Ecto neural progenitor cell (in vitro differentiated cells): ENCODE measurements at regions not wholly inside any gene's neighbourhood (a gene's known extent, or its start where the extent isn't known, plus 50 kb on each side); places are given as distances from the start of the nearest gene placed in this dataset.
A peak's percentile ranks its signal among the peaks of the same experiment; 100 is the strongest.
"Not testable (repeated sequence)": the region's sequence is repeated elsewhere in the genome, so short reads cannot be mapped to it uniquely, and the experiment has no call there.

Experiments
- DNase-seq: peaks from one replicate; pipeline ENCODE4 v3.0.0-alpha.2; 2018; ENCODE audit warnings: low spot score

- DNase-seq, result no peak
These were observed 717.8 kb upstream of the HS3ST5 start for GRCh38 chr6:115060581-115060980.

DNA sequence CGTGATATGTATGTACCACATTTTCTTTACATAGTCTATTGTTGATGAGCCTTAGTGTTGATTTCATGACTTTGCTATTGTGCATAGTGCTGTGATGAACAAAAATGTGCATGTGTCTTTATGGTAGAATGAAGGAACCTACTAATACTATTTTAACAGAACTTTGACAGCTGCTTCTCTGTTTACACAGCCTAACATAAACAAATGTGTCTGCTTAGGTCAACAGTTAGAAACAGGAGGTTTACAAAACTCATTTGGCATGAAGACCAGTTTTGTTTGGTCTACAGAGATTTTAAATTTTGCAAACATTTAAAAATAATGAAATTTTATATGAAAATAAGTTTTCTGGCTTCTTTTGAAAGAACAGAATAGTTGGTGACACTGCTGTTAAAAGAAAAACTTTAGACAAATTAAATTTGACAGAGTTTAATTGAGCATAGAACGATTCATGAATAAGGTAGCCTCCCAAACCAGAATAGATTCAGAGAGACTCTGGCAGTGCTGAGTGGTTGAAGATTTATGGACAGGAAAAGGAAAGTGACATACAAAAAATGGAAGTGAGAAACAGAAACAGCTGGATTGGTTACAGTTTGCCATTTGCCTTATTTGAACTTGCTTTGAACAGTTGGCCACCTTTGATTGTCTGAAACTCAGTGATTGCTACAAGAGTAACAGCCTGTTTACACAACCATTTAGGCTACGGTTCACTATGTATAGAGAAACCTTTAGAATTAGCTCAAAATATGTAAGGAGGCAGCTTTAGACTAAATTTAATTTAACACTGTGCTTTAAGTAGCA is 715.8 kb upstream of the HS3ST5 start:
- DNase-seq, result no peak

DNA sequence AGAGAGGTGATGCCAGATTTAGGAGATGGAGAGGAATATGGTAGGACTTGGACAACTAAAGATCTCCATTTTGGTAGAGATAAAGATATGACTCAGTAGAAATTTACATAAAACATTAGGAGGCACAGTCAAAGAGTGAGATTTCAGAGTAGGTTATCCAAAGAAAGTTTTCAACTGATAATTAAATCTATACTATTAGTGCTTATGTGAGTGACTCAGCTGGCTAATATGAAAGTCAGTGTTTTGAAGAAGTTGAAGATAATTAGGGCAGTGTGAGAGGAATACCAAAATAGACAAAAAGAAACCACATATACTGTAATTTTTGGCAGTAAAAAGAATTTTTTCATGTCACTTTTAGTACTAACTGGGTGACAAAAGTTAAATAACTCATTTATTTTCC is 712.8 kb upstream of the HS3ST5 start:
- DNase-seq, result no peak

DNA sequence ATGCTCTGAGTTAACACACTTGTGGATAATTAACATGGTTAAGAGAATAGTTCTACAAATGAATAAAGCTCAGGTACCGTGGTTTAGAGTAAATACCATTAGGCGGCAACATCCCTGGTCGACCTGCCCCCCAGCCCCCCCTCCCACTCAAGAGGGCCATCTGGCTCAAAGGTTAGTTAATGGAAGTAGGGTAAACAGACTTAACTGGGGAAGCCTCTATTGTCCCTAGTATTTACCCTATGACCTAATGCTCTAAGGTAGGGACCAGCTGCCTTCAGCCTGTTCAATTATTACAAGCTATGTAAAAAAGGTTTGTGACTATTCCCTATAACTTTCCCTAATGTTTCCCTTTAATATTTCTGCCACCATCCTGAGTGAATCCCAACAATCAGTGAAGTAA is 711.4 kb upstream of the HS3ST5 start:
- DNase-seq, result not testable (repeated sequence)

DNA sequence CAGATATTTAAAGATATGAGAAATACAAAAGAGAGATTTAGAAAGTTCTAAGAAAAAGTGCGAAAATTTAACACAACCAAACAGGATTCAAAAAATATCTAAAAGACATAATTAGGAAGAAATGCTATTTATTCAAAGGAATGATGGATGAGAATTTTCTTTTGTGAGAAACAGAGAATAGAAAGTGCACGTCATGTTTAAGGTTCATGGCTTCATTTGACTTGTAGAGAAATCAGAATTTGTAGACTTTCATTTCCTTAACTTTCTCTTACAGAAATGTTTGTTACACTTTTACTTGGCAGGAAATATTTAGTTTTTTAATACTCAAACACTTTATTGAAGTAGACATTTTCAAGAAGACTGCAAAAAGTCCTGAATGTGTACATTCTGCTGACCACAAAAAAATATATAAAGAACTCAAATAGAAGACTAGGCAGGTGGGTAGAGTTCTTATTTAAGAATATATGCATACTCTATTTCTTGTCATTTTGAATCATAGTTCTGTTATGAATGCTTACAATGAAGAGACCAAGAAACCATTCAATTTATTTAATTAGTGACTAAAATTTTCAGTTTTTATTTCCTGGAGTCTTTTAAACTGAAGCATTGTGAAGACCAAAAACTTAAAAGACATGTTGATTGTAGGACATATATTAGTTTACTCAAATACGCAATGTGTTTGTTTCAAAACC is 710.5 kb upstream of the HS3ST5 start:
- DNase-seq, result no peak

GRCh38 chr6:115016593-115016992 is 673.8 kb upstream of the HS3ST5 start:
- no peak for DNase-seq

DNA sequence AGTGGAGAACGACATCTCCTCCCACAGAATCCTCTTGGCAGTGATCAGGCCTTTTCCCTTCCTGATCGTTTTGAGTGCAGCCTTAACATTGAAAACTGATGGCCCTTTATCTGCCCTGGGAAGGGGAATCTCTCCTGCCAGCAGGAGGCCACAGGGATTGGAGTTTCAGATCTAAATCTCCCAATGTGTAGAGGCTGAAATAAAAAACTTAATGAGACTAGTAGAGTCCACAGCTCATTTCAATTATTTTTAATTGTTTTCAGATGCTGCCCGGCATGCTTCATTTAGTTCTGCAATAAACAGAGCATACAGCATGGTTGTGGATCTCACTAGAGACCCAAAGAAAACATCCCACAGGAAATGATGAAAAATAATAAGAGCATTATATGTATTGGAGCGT is 662.2 kb upstream of the HS3ST5 start:
- DNase-seq, result no peak

GRCh38 chr6:115004204-115004603 is 661.4 kb upstream of the HS3ST5 start:
- DNase-seq, result no peak

DNA sequence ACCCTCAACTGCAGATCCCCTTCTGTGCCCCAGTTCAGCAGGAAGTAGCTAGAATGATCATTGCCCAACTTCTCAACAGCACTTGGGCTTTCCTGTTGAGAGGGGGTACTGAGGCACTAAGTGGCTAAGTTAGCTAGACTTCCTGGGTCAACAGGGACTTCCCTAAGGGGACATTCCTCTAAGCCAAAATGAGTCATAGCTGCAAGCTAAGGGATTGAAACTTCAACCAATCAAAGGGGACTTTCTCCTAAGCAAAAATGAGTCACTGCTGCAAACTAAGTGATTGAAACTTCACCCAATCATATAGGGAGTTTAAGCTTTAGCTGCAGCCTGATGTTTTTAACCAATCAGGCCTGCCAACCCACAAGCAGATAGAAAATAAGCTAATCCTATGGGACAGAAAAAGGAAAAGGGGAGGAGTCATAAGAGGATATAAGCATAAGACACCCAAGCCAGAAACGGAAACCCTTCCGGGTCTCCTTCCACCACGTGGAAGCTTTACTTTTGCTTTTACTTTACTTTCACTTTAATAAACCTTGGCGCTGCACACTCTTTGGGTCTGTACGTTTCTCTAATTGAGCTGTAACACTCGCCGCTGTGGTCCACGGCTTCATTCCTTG is 659.0 kb upstream of the HS3ST5 start:
- no peak for DNase-seq

DNA sequence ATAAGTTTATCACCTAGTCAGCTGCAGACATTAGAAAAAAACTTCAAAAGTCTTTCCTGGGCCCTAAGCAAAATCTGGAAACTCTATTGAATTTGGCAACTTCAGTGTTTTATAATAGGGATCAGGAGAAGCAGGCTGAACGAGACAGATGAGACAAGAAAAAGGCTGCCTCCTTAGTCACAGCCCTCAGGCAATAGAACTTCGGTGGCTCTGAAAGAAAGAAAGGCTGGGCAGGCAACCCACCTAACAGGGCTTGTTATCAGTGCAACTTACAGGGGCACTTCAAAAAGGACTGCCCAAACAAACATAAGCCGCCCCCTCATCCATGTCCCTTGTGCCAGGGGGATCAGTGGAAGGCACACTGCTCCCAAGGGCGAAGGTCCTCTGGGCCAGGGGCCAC is 657.9 kb upstream of the HS3ST5 start:
- DNase-seq, result no peak

GRCh38 chr6:114998492-114998891 is 655.7 kb upstream of the HS3ST5 start:
- no peak for DNase-seq

DNA sequence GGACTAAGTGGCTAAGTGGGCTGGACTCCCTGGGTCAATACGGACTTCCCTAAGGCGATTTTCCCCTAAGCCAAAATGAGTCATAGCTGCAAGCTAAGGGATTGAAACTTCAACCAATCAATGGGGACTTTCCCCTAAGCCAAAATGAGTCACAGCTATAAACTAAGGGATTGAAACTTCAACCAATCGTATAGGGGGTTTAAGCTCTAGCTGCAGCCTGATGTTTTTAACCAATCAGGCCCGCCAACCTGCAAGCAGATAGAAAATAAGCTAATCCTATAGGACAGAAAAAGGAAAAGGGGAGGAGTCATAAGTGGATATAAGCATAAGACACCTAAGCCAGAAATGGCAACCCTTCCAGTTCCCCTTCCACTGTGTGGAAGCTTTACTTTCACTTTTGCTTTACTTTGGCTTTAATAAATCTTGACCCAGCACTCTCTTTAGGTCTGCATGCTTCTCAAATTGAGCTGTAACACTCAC is 655.0 kb upstream of the HS3ST5 start:
- DNase-seq, result no peak

- no peak for DNase-seq
These were observed 652.7 kb upstream of the HS3ST5 start for GRCh38 chr6:114995526-114995925.

- no peak for DNase-seq
These were observed 646.6 kb upstream of the HS3ST5 start for GRCh38 chr6:114989279-114989964.

DNA sequence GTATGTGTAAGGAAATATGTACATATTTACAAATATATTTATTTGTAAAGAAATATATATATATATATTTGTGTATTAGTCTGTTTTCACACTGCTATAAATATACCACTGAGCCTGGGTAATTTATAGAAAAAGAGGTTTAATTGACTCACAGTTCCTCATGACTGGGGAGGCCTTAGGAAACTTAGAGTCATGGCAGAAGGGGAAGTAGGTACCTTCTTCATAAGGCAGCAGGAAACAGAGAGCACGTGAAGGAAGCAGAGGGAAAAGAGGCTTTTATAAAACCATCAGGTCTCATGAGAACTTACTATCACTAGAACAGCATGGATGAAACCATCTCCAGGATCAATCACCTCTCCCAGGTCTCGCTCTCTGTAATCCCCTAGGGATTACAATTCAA is 644.5 kb upstream of the HS3ST5 start:
- DNase-seq, result no peak

- DNase-seq, result no peak
These were observed 612.5 kb upstream of the HS3ST5 start for GRCh38 chr6:114955363-114955762.

DNA sequence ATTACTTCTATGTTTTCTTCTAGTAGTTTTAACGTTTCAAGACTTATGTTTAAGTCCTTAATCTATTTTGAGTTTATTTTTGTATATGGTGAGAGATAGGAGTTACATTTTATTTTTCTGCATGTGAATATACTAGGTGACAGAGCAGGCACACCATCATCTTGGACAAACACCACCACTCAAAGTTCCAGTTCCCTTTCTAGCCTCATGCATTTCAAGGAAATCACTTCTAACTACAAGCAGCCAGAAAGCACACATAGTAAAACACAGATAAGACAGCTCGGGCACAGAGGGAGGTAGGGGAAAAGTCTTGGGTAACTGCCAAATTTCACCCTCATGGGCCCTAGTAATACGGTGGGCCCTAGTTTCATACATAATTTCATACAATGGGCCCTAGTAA is 609.4 kb upstream of the HS3ST5 start:
- DNase-seq, result no peak

- DNase-seq, result no peak
These were observed 602.6 kb upstream of the HS3ST5 start for GRCh38 chr6:114945392-114945791.

GRCh38 chr6:114941078-114941477 is 598.3 kb upstream of the HS3ST5 start:
- DNase-seq, result peak; percentile 48

GRCh38 chr6:114940181-114940580 is 597.4 kb upstream of the HS3ST5 start:
- DNase-seq, result no peak

- DNase-seq, result no peak
These were observed 596.8 kb upstream of the HS3ST5 start for GRCh38 chr6:114939630-114940029.

DNA sequence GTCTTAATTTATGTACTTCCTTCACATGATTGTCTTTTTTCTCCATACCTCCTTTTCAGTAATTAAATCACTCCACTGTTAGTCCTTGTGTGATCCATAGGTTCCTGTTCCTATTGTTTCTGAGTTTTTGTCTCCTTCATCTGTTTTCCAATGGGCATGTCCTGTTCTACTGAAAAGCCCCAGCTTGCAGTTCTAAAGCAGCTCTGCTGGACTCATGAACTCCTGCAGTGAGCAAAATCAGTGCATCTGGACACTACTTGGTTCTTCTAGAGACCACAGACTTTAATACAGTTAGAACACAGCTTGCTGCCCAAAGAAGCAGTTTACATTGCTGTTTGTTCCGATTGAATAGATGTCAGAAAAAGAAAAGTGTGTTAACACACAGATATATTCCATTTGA is 593.3 kb upstream of the HS3ST5 start:
- DNase-seq, result no peak

DNA sequence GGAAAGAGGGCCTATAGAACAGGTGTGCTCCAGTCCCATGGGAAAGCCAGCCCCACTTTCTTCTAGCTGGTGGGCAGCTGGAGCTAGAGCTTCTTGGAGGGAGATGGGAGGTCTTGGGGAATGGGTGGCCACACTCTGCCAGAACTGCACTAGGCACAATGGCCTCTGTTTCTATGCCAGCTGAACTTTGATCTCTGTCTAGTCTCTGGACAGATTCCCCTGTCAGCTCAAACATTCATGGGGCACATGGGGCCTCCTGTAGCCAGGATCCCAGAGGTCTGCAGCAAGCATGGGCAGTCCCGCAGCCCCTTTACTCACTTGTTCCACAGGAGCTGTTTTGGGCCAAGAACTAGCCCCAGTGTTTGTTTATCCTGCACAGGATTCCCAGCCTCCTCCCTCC is 591.3 kb upstream of the HS3ST5 start:
- DNase-seq, result no peak
